PFSK-1 (cell line): ENCODE measurements at regions not wholly inside any gene's neighbourhood (a gene's known extent, or its start where the extent isn't known, plus 50 kb on each side); places are given as distances from the start of the nearest gene placed in this dataset.

Source experiments
- POLR2AphosphoS5 ChIP-seq: IDR thresholded peaks from 2 replicates; pipeline ENCODE4 v1.6.1; 2012; ENCODE audit warnings: low read depth, mild to moderate bottlenecking, control low read depth, low read length, moderate library complexity
- REST ChIP-seq, 2 experiments: IDR thresholded peaks; 2 replicates each; pipeline versions ENCODE4 v1.6.1 to v1.8.0; 2011 to 2012; ENCODE audit warnings: low read depth in 2 of 2, low read length in 2 of 2, control low read depth in 1 of 2, inconsistent platforms in 1 of 2, mild to moderate bottlenecking in 1 of 2, moderate library complexity in 1 of 2; ENCODE audit not compliant: insufficient read depth in 1 of 2
- SIN3A ChIP-seq: IDR thresholded peaks from 2 replicates; pipeline ENCODE4 v1.6.1; 2012; ENCODE audit warnings: mild to moderate bottlenecking, low read length, moderate library complexity, borderline replicate concordance; ENCODE audit not compliant: insufficient read depth
- TAF1 ChIP-seq: IDR thresholded peaks from 2 replicates; pipeline ENCODE4 v1.6.1; 2012; ENCODE audit warnings: low read length, control low read depth, borderline replicate concordance; ENCODE audit not compliant: insufficient read depth

DNA sequence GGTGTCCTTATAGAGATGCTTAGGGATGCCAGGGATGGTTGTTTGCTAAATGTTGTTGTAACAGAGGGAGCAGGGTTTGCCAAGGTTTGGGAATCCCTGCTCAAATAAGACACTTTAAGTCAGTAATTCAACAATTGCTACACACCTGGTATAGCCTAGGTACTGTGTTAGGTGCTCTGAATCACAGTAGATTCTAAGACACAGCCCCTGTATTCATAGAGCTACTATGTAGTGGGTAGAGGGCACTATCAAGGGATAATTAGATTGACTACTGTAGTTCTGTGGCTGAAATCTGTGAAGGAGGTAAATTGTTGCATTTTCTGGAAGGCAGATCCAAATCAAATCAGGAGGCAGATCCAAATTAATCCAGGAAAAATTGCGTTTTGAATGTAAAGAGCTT, 149.2 kb downstream of the C12orf75 start:
- TF ChIP-seq REST (IDR thresholded peaks at IDR 0.05; ENCODE audit: insufficient read depth in 1 of 2, low read depth in 2 of 2, low read length in 2 of 2) (no peak), POLR2AphosphoS5 (no peak), SIN3A (no peak), TAF1 (no peak)
